ENCODE measurements at regions not wholly inside any gene's neighbourhood (a gene's known extent, or its start where the extent isn't known, plus 50 kb on each side); places are given as distances from the start of the nearest gene placed in this dataset.

- Histone ChIP-seq H3K27ac (replicated peaks) (no peak overlapping the region), H3K27me3 (ENCODE audit: insufficient read depth, poor library complexity, severe bottlenecking) (no peaks in the 10 kb centered on the region), H3K4me3 (replicated peaks; ENCODE audit: insufficient read depth, low read length) (no peak overlapping the region)
- no peak for DNase-seq (ENCODE audit: low read depth in 1 of 2, low spot score in 1 of 2)
- TF ChIP-seq, protein P1, sequence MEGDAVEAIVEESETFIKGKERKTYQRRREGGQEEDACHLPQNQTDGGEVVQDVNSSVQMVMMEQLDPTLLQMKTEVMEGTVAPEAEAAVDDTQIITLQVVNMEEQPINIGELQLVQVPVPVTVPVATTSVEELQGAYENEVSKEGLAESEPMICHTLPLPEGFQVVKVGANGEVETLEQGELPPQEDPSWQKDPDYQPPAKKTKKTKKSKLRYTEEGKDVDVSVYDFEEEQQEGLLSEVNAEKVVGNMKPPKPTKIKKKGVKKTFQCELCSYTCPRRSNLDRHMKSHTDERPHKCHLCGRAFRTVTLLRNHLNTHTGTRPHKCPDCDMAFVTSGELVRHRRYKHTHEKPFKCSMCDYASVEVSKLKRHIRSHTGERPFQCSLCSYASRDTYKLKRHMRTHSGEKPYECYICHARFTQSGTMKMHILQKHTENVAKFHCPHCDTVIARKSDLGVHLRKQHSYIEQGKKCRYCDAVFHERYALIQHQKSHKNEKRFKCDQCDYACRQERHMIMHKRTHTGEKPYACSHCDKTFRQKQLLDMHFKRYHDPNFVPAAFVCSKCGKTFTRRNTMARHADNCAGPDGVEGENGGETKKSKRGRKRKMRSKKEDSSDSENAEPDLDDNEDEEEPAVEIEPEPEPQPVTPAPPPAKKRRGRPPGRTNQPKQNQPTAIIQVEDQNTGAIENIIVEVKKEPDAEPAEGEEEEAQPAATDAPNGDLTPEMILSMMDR (IDR thresholded peaks at IDR 0.05; ENCODE audit: insufficient read depth, low read length), result no peak
- TF ChIP-seq GABPA (IDR thresholded peaks at IDR 0.05; ENCODE audit: low read depth) (no peak), SPI1 (IDR thresholded peaks at IDR 0.05; ENCODE audit: borderline replicate concordance, low read depth) (no peak), POLR2AphosphoS5 (IDR thresholded peaks at IDR 0.05; ENCODE audit: low read depth) (no peak)
- TF ChIP-seq, protein P2, sequence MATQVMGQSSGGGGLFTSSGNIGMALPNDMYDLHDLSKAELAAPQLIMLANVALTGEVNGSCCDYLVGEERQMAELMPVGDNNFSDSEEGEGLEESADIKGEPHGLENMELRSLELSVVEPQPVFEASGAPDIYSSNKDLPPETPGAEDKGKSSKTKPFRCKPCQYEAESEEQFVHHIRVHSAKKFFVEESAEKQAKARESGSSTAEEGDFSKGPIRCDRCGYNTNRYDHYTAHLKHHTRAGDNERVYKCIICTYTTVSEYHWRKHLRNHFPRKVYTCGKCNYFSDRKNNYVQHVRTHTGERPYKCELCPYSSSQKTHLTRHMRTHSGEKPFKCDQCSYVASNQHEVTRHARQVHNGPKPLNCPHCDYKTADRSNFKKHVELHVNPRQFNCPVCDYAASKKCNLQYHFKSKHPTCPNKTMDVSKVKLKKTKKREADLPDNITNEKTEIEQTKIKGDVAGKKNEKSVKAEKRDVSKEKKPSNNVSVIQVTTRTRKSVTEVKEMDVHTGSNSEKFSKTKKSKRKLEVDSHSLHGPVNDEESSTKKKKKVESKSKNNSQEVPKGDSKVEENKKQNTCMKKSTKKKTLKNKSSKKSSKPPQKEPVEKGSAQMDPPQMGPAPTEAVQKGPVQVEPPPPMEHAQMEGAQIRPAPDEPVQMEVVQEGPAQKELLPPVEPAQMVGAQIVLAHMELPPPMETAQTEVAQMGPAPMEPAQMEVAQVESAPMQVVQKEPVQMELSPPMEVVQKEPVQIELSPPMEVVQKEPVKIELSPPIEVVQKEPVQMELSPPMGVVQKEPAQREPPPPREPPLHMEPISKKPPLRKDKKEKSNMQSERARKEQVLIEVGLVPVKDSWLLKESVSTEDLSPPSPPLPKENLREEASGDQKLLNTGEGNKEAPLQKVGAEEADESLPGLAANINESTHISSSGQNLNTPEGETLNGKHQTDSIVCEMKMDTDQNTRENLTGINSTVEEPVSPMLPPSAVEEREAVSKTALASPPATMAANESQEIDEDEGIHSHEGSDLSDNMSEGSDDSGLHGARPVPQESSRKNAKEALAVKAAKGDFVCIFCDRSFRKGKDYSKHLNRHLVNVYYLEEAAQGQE (IDR thresholded peaks at IDR 0.05; ENCODE audit: insufficient replicate concordance, low read depth), result no peak
Observed at GRCh38 chr11:38948392-38948791, 2350.4 kb upstream of the RAG2 start.

GRCh38 chr11:38937709-38938108 lies 2339.7 kb upstream of the RAG2 start:
- Histone ChIP-seq H3K27me3 (ENCODE audit: insufficient read depth, poor library complexity, severe bottlenecking) (no peaks in the 10 kb centered on the region), H3K4me3 (replicated peaks; ENCODE audit: insufficient read depth, low read length) (no peak overlapping the region), H3K27ac (replicated peaks) (no peak overlapping the region)
- no peak for DNase-seq (ENCODE audit: low read depth in 1 of 2, low spot score in 1 of 2)
- TF ChIP-seq, protein P1 (IDR thresholded peaks at IDR 0.05; ENCODE audit: insufficient read depth, low read length), result no peak
- TF ChIP-seq GABPA (IDR thresholded peaks at IDR 0.05; ENCODE audit: low read depth), result no peak
- TF ChIP-seq, protein P2 (IDR thresholded peaks at IDR 0.05; ENCODE audit: insufficient replicate concordance, low read depth), result no peak
- no peak for TF ChIP-seq SPI1 (IDR thresholded peaks at IDR 0.05; ENCODE audit: borderline replicate concordance, low read depth)
- TF ChIP-seq POLR2AphosphoS5 (IDR thresholded peaks at IDR 0.05; ENCODE audit: low read depth), result no peak

DNA sequence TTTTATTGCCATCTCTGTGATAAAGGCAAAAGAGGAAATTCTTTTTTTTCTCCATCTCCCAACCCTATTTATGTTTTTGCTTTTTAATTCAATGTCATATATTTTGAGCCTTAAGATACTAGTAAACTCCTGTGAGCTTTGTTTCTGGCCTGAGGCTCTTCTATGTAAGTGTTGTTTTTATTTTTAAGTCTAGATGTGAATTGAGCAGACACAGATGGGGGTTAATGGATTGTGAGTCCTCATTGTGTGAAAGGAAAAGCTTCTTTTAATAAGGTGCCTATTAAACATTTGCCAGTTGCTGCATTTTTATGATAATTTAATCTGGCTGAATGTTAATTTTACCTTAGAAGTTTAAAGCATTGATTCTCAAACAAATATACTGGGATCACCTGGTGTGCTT lies 2337.9 kb upstream of the RAG2 start:
- Histone ChIP-seq H3K27ac (replicated peaks) (no peak overlapping the region), H3K27me3 (ENCODE audit: insufficient read depth, poor library complexity, severe bottlenecking) (no peaks in the 10 kb centered on the region), H3K4me3 (replicated peaks; ENCODE audit: insufficient read depth, low read length) (no peak overlapping the region)
- no peak for DNase-seq (ENCODE audit: low read depth in 1 of 2, low spot score in 1 of 2)
- TF ChIP-seq, protein P2 (IDR thresholded peaks at IDR 0.05; ENCODE audit: insufficient replicate concordance, low read depth), result no peak
- TF ChIP-seq POLR2AphosphoS5 (IDR thresholded peaks at IDR 0.05; ENCODE audit: low read depth) (no peak), SPI1 (IDR thresholded peaks at IDR 0.05; ENCODE audit: borderline replicate concordance, low read depth) (no peak), GABPA (IDR thresholded peaks at IDR 0.05; ENCODE audit: low read depth) (no peak)
- TF ChIP-seq, protein P1 (IDR thresholded peaks at IDR 0.05; ENCODE audit: insufficient read depth, low read length), result no peak

All from HL-60 (cell line).